ENCODE measurements at regions not wholly inside any gene's neighbourhood (a gene's known extent, or its start where the extent isn't known, plus 50 kb on each side); places are given as distances from the start of the nearest gene placed in this dataset.

- TF ChIP-seq CTCF (conservative IDR thresholded peaks at IDR 0.05) (no peak), EZH2 (IDR thresholded peaks at IDR 0.05; ENCODE audit: low read depth) (no peak)
Observed at GRCh38 chr1:194445244-194445643, 1258.8 kb upstream of the B3GALT2 start.

All from PC-9 (cell line).